GM13976 (cell line): ENCODE measurements at regions not wholly inside any gene's neighbourhood (a gene's known extent, or its start where the extent isn't known, plus 50 kb on each side); places are given as distances from the start of the nearest gene placed in this dataset.

ENCODE experiments used
- DNase-seq: peaks from one replicate; pipeline ENCODE4 v3.0.0; 2012; ENCODE audit warnings: low spot score
- in situ Hi-C: fragments of 300-500 bp; cut with MboI; formaldehyde crosslinking; loops from one replicate; pipeline ENCODE4 v1.12.0; 2022; ENCODE audit warnings: low sequenced_read_pairs, mixed read lengths, inconsistent platforms; ENCODE audit not compliant: unreplicated experiment
- TF ChIP-seq, protein P1 (sequence below): IDR thresholded peaks from 2 replicates; pipeline ENCODE4 v1.5.1; 2012; ENCODE audit warnings: borderline replicate concordance, mild to moderate bottlenecking; ENCODE audit not compliant: insufficient read depth; ENCODE audit errors: extremely low read depth, missing control alignments, control extremely low read depth

DNA sequence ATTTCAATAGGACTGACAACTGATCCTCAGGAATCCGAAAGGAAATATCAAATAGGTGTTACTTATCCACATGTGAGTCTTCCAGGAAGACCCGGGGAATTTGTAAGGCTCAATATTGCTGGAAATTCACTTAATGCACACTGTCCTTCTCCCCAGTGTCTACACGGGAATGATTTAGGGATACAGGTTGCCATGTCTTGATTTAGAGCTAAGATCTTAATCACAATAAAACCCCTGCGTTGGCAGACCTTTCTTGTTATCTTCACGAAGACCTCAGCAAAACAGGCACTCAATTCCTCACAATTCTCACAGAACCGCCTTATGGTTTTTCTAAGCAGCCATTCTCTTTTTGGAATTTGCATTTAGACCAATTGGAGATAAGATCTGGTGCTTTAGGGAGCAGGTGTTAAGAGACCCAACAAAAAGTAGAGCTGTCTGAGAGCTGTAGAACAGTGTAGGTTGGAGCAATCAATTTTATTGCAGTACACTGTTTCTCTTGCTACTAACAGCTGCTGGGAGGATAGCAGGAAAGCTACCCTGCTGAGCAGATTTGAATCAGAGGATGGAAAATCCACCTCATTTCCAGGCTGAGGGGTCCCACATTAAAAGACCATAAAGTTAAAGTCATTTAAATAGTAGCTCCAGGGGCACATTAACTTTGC, 925.7 kb downstream of the EPHA3 start:
- TF ChIP-seq, protein P1, sequence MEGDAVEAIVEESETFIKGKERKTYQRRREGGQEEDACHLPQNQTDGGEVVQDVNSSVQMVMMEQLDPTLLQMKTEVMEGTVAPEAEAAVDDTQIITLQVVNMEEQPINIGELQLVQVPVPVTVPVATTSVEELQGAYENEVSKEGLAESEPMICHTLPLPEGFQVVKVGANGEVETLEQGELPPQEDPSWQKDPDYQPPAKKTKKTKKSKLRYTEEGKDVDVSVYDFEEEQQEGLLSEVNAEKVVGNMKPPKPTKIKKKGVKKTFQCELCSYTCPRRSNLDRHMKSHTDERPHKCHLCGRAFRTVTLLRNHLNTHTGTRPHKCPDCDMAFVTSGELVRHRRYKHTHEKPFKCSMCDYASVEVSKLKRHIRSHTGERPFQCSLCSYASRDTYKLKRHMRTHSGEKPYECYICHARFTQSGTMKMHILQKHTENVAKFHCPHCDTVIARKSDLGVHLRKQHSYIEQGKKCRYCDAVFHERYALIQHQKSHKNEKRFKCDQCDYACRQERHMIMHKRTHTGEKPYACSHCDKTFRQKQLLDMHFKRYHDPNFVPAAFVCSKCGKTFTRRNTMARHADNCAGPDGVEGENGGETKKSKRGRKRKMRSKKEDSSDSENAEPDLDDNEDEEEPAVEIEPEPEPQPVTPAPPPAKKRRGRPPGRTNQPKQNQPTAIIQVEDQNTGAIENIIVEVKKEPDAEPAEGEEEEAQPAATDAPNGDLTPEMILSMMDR: no peak
- in situ Hi-C loops: no loop called here
- DNase-seq: no peak

DNA sequence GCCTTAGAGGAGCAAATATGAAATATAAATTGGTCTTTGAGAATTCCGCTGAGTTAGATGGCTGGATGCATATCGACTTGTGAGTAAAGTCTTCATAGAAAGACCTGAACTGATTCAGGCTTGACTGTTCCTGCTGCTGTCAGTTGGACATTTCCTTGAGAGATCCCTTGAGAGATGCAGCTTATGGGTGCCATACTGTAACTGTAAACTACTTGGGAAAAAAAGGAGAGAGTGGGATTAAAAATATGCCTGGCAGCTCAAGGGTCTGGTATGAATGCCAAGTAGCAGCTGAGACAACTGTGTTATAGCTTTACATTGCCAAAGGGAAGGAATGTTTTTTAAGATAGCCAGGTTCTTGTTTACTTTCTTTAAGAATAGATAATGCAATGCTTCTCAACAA, 926.6 kb downstream of the EPHA3 start:
- in situ Hi-C loops: no loop called here
- no peak for DNase-seq
- TF ChIP-seq, protein P1: no peak

GRCh38 chr3:90035643-90036042, 928.2 kb downstream of the EPHA3 start:
- in situ Hi-C loops: no loop called here
- DNase-seq: no peak
- TF ChIP-seq, protein P1: no peak

DNA sequence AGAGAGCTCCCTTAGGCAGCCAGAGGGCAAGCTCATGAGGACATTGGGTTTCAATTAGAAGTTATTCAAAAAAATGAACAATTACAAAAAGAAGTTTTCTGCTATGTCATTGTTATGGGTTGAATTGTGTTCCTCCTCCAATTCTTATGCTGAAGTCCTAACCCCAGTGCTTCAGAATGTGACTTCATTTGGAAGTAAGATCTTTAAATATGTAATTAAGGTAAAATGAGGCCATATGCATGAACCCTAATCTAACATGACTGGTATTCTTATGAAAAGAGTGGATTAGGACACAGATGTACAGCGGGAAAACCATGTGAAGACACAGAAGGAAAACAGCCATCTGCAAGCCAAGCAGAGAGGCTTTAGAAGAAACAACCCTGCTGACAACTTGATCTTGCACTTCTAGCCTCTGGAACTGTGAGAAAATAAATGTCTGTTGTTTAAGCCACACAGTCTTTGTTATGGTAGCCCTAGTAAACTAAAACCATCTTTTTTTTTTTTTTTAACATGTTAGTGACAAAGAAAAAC, 929.6 kb downstream of the EPHA3 start:
- TF ChIP-seq, protein P1: no peak
- in situ Hi-C loops: no loop called here
- DNase-seq: no peak

- DNase-seq: no peak
- in situ Hi-C loops: no loop called here
- TF ChIP-seq, protein P1: no peak
Observed at GRCh38 chr3:90039994-90040393, 932.6 kb downstream of the EPHA3 start.

GRCh38 chr3:90040554-90040953, 933.1 kb downstream of the EPHA3 start:
- TF ChIP-seq, protein P1: no peak
- DNase-seq: no peak
- in situ Hi-C loops: no loop called here
